GM21528 (cell line): ENCODE measurements at regions not wholly inside any gene's neighbourhood (a gene's known extent, or its start where the extent isn't known, plus 50 kb on each side); places are given as distances from the start of the nearest gene placed in this dataset.
"Not testable (repeated sequence)": the region's sequence is repeated elsewhere in the genome, so short reads cannot be mapped to it uniquely, and the experiment has no call there.

ENCODE experiments used
- ATAC-seq: cut with Tn5 transposase; IDR thresholded peaks from one replicate; pipeline ENCODE4 v1.9.1; 2021; ENCODE audit warnings: mild to moderate bottlenecking, moderate library complexity; ENCODE audit not compliant: unreplicated experiment, low FRiP score

DNA sequence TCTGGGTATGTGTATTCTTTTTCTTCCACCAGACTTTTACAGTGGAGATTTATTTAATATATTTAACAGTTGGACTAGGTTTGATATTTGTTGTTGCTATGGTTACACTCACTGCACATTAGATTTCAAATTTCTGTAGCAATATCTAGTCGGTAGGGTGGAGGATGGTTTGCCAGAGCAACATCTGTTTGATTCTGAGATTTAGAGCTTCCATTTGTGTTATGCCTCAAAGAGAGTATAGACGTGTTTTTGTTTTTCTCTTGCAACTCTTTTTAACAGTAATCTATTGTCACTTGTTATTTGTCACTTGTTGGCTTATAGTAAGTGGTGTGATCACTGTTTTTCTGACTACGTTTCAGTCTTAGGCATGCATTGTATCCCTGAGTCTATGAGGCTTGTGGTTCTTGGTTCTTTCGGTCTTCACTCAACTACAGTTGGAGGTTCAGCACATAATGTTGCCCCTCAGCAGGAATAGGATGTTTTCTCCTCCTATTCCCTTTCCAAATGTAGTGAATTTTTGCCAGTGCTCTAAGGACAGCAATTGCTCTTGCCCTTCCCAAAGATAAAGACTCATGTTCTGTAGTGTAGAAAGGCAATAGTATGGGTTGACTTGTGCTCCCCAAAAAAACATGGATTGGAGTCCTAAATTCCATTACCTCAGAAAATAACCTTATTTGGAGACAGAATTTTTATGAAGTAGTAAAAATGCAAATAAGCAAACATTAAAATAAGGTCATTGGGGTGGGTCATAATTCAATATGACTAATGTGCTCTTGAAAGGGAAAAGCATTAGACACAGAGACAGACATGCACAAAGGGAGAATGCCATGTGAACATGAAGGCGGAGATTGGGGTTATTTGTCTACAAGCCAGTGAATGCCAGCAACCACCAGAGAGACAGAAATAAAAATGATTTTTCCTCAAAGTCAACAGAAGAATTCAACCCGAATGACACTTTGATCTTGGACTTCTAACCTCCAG lies 692.1 kb downstream of the DIPK2A start:
- ATAC-seq = no peak

DNA sequence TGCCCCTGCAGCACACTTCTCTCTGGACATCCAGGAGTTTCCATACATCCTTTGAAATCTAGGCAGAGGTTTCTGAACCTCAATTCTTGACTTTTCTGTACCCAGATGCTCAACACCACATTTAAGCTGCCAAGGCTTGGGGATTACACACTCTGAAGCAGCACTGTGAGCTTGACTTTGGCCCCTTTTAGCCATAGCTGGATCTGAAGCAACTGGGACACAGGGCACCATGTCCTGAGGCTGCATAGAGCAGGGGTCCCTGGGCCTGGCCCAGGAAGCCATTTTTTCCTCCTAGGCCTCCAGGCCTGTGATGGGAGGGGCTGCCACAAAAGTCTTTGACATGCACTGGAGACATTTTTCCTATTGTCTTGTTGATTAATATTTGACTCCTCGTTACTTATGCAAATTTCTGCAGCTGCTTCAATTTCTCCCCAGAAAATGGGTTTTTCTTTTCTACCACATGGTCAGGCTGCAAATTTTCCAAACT lies 694.0 kb downstream of the DIPK2A start:
- no peak for ATAC-seq

DNA sequence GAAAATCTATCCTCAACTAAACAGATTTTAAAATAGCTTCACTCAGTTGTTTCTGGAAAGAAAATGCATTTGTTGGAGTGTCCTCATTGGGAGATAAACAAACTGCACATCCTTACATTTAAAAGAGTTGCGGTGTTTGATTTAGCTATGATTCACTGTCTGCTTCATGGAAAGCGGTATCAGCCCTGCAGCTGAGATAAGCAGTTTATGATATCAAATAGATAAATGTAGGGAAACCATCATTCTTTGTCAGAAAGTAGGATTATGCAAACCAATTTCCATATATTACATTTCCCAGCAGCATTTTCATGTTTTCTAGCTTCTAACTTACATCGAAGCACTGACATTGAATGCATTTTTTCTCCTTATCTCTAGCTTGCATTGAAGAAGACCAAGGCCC lies 698.9 kb downstream of the DIPK2A start:
- no peak for ATAC-seq

DNA sequence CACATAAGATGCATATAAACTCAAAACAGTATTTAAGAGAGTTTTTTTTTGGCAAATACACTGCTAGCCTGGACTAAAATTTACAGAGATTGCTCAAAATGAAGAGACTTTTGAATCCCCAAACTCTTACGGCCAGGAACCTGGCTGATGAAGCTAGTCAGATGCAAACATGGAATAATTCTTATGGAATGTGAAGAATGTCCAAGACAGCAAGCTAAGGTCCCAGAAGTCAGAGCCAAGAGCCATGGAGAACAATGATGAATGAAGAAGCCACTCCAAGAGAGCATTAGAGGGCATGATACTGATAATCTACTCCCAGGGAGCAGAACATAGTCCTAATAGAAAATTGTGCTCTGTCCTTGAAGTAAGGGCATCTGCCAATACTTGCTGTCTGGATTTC lies 705.5 kb downstream of the DIPK2A start:
- no peak for ATAC-seq

DNA sequence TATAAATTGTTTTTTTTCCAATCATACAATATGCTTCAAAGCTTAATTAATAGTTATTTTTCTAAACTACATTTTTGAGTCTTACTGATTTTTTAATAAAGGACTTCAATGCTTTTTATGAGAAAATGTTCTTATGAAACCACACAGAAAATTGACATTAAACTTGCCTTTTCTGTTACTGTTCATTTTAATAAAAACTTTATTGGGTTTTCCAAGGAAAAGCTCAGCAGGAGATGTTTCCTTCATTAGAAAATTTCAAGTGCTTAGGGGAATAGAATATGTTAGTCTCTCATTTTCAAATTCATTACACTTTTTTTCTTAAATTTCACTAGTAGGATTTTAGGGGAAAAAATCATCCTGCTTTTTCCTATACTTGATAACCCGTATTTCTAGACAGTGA lies 711.4 kb downstream of the DIPK2A start:
- no peak for ATAC-seq

DNA sequence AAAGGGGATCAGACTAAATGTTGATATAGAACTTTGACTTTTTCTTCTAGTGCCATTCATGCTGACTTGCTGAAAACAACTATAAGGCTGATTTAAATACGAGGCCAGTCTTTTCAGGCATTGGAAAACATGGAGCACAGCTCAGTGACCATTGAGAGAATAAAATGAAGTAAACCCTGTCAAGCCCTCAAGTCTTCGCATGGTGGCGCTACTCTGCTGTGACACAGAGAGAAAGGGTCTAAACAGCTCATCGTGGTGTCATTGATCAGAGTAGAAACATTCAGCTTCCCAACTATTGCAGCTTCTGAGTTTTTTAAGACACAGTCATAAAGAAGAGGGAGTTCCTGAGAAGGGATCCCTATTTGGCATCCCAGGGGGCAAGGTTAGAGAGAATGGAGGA lies 716.2 kb downstream of the DIPK2A start:
- no peak for ATAC-seq

DNA sequence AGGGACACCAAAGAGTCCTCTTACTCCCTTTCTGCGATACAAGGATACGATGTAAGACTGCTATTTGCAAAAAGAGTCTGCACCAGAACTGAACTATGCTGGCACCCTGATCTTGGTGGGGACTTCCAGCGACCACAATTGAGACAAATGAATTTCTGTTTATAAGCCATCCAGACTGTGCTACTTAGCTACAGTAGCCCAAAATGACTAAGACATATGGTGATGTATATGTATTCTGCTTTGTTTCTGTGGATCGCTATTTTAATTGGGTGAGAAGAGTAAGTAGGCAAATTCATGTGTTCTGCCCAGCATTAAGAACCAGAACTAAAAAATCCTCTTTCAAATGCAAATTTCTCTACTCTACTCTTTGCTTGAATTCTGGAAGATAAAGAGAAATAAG lies 720.9 kb downstream of the DIPK2A start:
- no peak for ATAC-seq

DNA sequence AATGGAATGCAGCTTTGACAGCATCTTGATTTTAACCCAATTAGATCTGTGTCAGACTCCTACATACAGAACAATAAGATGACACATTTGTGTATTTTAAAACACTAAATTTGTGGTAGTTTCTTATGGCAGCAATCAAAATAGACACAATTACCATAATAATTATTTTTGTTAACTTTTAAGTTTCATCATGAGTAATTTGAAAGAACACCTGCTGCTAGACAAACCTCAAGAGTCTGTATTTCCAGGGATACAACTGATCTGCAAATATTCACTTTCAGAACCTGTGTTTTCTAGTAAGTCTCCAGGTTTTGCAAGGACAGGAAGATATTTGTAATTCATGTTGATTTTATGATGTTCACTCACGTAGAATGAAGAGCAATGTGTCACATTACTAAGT lies 736.8 kb downstream of the DIPK2A start:
- ATAC-seq = no peak

GRCh38 chr3:144737281-144737680 lies 765.7 kb downstream of the DIPK2A start:
- ATAC-seq = no peak

DNA sequence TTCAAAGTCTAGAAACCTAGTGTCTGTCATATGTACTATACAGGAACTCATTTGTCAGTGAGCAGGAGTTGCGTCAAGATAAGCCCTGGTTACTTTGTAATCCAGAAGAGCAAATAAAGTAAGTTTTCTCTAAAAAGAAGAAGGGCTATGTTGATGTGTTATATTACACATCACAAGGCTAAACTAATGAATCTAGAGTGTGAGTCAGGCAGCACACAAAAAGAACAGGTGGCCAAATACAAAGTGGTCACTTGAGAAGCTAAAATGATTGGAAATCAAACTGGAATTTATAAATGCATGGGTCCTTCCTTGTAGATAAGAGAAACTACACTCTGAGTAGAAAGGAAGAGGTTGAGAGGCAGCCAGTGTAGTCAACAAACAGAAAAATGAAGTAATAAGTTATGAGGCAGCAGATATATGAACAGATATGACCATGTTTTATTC lies 771.6 kb downstream of the DIPK2A start:
- ATAC-seq = no peak

DNA sequence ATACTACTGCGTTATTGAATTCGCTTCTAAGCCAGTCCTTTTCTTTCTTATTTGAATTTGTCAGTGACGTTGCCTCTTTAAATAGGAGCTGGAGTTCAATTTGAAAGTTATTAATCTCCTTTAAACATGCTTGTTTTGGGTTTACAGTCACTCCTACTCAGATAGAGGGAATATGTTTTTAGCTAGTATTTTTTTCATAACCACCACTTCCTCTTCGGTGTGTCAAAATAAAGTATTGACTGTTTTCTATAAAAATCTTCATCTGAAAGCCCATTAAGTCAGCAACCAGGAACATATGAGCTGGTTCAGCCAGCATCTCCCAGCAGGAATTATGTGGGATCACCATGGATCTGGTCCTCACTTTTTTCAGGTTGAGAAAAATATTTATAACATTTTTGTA lies 772.9 kb downstream of the DIPK2A start:
- no peak for ATAC-seq

GRCh38 chr3:144746631-144747030 lies 775.0 kb downstream of the DIPK2A start:
- no peak for ATAC-seq

- ATAC-seq = not testable (repeated sequence)
Measured at GRCh38 chr3:144749536-144750253, 778.1 kb downstream of the DIPK2A start.

- ATAC-seq = no peak
Measured at GRCh38 chr3:144754076-144754783, 782.6 kb downstream of the DIPK2A start.

DNA sequence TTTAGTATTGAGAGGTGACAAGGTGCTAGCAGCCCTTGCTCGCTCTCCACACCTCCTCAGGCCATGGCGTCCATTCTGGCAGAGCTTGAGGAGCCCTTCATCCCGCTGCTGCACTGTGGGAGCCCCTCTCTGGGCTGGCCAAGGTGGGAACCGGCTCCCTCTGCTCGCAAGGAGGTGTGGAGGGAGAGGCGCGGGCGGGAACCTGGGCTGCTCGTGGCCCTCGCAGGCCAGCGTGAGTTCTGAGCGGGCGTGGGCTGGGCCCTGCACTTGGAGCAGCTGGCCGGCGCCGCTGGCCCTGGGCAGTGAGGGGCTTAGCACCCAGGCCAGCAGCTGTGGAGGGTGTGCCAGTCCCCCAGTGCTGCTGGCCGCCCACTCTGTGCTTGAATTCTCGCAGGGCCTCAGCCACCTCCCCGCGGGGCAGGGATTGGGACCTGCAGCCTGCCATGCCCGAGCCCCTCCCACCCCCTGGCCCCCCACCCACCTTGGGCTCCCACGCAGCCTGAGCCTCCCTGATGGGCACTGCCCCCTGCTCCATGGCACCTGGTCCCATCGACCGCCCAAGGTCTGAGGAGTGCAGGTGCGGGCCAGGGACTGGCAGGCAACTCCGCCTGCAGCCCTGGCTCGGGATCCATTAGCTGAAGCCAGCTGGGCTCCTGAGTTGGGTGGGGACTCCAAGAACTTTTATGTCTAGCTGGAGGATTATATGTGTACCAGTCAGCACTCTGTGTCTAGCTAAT lies 785.2 kb downstream of the DIPK2A start:
- ATAC-seq = no peak

DNA sequence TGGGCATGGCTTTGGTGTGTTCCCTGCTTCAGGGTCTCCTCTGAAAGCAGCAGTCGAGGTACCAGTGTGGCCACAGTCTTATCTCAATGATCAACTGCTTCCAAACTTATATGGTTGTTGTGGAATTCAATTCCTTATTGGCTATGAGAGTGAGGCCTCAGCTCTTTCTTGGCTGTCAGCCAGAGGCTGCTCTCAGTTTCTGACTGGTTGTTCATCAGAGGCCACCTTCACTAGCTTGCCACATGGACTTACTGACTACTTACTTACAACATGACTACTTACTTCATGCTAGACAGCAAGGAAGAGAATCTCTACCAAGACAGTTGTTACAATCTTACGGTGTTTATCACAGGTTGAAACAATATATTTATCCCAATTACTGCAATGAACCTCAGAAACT lies 789.2 kb downstream of the DIPK2A start:
- ATAC-seq = no peak

- ATAC-seq = no peak
Measured at GRCh38 chr3:144762091-144762490, 790.5 kb downstream of the DIPK2A start.

DNA sequence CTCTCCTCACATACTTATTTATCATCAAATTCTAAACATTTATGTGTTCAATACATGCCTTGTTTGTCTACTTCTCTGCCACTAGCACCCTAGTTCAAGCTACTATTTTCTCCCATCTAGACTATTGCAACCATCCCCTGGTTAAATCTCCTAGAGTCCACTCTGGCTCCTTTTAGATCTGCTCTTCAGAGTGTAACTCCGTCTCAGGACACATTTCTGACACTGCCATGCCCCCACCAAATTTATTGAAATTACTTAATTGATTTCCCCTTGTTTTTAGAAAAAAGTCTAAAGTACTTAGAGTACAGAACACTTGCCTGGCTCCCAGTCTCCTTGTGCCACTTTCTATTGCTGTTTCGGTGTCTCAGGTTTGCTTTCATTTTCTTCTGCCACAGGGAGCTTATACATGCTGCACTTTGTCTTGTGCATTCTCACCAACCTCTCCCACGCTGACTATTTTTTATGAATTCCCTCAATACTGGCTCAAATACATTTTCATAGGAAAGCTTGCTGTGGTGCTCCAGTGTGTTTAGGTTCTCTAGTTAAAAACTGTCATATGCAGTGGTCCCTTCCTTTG lies 792.3 kb downstream of the DIPK2A start:
- ATAC-seq = peak; percentile 80

- no peak for ATAC-seq
Measured at GRCh38 chr3:144770281-144770680, 798.7 kb downstream of the DIPK2A start.

- ATAC-seq = peak; percentile 45
Measured at GRCh38 chr3:144770915-144771351, 799.3 kb downstream of the DIPK2A start.
